CD4-positive, alpha-beta T cell treated with Interleukin-17A for 4 hours (primary cell): ENCODE measurements at regions not wholly inside any gene's neighbourhood (a gene's known extent, or its start where the extent isn't known, plus 50 kb on each side); places are given as distances from the start of the nearest gene placed in this dataset.
"Not testable (repeated sequence)": the region's sequence is repeated elsewhere in the genome, so short reads cannot be mapped to it uniquely, and the experiment has no call there.

ENCODE experiments used
- DNase-seq: peaks from one replicate; pipeline ENCODE4 v3.0.0-alpha.2; 2020; ENCODE audit warnings: mixed read lengths

GRCh38 chr16:87144232-87144631 lies 173.0 kb downstream of the C16orf95 start:
- DNase-seq = no peak

GRCh38 chr16:87145181-87146176 lies 171.7 kb downstream of the C16orf95 start:
- DNase-seq = no peak

- DNase-seq = no peak
Measured at GRCh38 chr16:87146676-87147075, 170.5 kb downstream of the C16orf95 start.

GRCh38 chr16:87149051-87149450 lies 168.1 kb downstream of the C16orf95 start:
- DNase-seq = no peak

GRCh38 chr16:87150262-87150661 lies 166.9 kb downstream of the C16orf95 start:
- DNase-seq = no peak

- no peak for DNase-seq
Measured at GRCh38 chr16:87150681-87151280, 166.4 kb downstream of the C16orf95 start.

GRCh38 chr16:87152221-87152755 lies 164.9 kb downstream of the C16orf95 start:
- no peak for DNase-seq

- DNase-seq = no peak
Measured at GRCh38 chr16:87153326-87153725, 163.9 kb downstream of the C16orf95 start.

- not testable (repeated sequence) for DNase-seq
Measured at GRCh38 chr16:87155315-87155714, 161.9 kb downstream of the C16orf95 start.

GRCh38 chr16:87156195-87156594 lies 161.0 kb downstream of the C16orf95 start:
- no peak for DNase-seq

- no peak for DNase-seq
Measured at GRCh38 chr16:87160234-87160636, 157.0 kb downstream of the C16orf95 start.

- no peak for DNase-seq
Measured at GRCh38 chr16:87160701-87161337, 156.4 kb downstream of the C16orf95 start.

GRCh38 chr16:87161410-87161809 lies 155.8 kb downstream of the C16orf95 start:
- not testable (repeated sequence) for DNase-seq

- no peak for DNase-seq
Measured at GRCh38 chr16:87161822-87162676, 155.1 kb downstream of the C16orf95 start.

- not testable (repeated sequence) for DNase-seq
Measured at GRCh38 chr16:87162799-87163198, 154.4 kb downstream of the C16orf95 start.

- DNase-seq = no peak
Measured at GRCh38 chr16:87163637-87164036, 153.6 kb downstream of the C16orf95 start.

GRCh38 chr16:87165151-87165550 lies 152.0 kb downstream of the C16orf95 start:
- DNase-seq = no peak

GRCh38 chr16:87165885-87166284 lies 151.3 kb downstream of the C16orf95 start:
- DNase-seq = no peak

- no peak for DNase-seq
Measured at GRCh38 chr16:87166321-87166720, 150.9 kb downstream of the C16orf95 start.

- DNase-seq = no peak
Measured at GRCh38 chr16:87166934-87167333, 150.3 kb downstream of the C16orf95 start.

- DNase-seq = no peak
Measured at GRCh38 chr16:87169509-87169995, 147.6 kb downstream of the C16orf95 start.

- no peak for DNase-seq
Measured at GRCh38 chr16:87170310-87170709, 146.9 kb downstream of the C16orf95 start.
